Activated CD4-positive, alpha-beta T cell treated with anti-CD3 and anti-CD28 coated beads, Interleukin-2, amount 50 U/mL, for 48 hours (primary cell): ENCODE measurements at regions not wholly inside any gene's neighbourhood (a gene's known extent, or its start where the extent isn't known, plus 50 kb on each side); places are given as distances from the start of the nearest gene placed in this dataset.

ENCODE experiments used
- DNase-seq, 2 experiments: peaks; one replicate each; pipeline ENCODE4 v3.0.0-alpha.2; 2020

DNA sequence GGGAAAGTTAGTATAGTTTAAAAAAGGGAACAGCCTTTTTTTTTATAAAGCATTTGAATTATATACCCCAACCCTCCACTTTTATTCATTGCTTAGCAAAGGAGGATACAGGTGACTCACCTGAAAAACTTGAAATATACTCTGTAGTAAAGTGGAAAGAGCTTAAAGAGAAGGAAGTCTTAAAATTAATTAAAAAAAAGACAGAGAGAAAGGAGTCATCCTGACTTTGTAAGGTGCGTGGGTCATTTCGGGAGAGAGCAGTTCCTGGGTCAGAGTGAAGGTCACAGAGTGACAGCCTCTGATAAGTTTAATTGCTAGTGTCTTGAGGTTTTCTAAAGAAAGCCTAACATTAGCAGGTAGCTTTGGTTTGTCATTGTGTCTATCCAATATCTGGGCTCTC lies 310.3 kb downstream of the KLF5 start:
- DNase-seq, result no peak

DNA sequence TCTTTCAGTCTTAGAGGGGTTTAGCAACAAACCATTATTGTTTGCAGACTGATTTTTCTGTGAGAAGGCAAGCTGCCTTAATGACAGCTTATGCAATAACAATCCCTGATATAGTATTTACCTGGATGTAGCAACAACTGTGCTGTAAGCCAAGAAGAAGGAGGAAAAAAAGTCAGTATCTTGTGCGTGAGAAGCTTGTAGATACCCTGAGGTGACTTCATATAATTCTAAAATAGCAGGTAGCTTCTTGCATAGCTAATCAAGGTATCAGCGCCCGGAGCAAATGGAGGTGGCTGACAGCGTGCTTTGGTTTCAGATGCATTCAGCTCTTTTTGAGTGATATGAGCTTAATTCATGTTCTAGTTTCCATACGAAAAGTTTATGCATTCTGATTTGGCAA lies 309.8 kb downstream of the KLF5 start:
- DNase-seq, result no peak

DNA sequence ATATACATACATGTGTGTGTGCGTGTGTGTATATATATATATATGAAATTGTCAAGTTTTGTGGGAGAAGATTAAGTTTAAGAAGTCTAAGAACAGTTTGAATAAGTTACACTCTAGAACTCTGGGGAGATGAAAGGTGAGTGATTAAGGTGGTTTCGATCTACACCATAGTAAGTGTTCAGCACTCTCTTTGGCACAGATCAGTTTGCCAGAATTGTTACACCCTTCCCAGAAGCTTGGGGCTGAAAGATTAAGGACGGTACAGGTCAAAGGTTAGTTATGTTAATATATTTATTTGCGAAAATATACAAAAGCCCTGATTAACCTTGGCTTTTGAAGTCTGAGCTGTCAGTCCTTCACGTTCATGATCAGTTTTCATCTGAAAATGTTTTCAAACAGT lies 309.1 kb downstream of the KLF5 start:
- no peak for DNase-seq

DNA sequence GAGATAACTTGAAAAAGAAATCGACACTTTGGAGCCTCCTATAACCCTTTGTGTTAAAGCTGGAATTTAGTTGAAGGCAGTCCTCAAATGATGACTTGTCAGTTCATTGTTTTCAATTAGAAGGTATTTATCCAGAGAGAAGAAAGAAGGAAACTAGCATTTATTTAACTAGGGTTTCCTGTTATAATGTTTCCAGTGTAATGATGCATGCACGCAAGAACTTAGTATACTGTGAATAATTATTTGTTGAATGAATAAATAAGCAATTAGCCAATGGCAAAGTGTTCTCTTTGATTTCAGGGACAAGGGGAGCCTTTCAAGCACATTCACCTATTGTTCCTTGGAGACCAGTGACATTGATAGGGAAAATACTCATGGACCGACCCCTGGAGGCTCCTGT lies 307.4 kb downstream of the KLF5 start:
- no peak for DNase-seq

DNA sequence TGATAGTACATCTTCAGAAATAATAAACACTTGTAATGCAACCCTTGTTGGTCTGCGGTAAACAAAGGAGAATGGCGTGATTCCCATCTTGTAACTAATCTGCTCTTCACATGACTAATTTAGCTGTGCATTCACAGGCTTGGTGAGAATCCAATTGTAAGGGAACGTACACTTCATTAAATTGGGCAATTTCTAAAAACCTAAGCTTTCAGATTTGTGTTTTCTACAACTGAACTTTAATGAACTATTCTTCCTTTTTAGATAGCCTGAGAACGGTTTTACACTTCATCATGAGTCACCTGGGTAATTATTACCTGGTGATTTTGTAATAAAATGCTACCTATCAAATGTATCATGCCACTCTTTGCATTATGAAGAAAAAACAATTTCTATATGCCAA lies 306.9 kb downstream of the KLF5 start:
- DNase-seq, result no peak

DNA sequence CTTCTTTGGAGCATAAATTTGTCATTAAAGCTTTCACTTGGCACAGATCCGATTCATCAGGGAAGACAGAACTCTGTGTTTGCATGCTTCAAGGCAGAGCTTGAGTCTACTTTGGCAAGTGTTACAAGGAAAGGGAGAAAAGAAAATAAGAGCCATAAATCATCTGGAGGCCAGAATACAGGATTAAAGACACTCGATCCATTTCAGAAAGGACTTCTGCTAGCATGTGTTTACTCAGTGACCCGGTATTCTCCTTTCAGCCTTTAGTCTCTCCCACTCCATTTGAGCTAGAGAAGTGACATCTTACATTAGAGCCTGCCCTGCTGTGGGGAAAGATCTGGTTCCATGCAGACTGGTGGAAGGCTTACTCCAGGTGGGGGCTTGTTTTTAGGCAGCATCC lies 306.4 kb downstream of the KLF5 start:
- DNase-seq, result no peak

DNA sequence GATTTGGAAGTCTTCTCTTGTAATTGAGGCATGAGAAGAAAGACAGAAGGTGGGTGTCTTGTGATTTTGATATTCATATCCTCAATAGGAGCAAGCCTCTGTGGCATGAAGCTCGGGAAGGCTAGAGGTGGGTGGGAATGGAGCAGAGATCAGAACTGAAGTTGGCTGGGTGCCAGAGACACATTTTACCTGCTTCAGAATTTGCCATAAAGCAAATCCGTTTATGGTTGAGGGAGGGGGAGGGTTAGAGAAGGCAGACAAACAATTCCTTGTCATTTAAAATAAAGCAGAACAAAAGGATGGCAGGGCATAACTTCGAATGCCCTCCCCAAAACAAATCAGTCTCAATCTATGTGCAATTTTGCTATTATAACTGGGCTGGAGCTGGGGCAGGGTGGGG lies 305.9 kb downstream of the KLF5 start:
- DNase-seq, result no peak

DNA sequence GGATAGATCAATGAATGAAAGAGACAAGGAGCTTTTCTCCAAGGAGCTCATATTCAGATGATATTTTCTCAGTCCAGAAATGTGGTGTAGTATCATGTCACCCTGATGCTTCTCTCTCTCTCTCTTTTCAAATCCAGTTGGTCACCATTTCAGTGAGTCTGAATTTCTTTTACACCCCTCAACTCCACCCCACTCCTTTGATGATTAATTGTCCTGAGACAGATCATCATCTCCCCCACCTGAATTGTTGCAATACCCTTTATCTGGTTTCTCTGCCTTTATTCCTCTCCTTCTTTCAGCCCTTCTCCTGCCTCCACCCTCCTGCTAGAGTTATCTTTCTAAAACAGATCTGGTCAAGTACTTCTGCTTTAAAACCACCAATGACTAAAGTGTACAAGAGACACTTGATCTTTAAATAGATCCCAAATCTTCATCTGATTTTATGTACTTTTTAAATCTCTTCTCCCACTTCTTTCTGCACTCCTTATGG lies 299.8 kb downstream of the KLF5 start:
- DNase-seq, result no peak

DNA sequence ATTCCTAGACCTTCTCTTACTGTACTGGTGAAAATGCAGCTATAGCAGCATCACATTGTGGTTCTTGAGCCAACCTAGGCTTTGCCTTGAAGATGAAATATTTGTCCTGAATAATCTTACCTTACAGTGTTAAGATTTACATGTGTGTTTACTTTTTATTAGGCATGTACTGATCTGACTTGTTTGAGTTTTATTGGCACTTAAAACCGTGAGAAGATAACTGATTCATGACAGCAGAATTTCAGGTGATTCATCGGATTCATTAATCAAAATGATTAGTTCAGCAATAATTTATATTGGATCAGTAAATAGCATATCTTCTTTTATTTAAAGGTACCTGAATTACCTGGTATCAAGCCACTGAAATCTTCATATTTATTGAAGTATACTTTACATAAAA lies 296.3 kb downstream of the KLF5 start:
- DNase-seq, result no peak

DNA sequence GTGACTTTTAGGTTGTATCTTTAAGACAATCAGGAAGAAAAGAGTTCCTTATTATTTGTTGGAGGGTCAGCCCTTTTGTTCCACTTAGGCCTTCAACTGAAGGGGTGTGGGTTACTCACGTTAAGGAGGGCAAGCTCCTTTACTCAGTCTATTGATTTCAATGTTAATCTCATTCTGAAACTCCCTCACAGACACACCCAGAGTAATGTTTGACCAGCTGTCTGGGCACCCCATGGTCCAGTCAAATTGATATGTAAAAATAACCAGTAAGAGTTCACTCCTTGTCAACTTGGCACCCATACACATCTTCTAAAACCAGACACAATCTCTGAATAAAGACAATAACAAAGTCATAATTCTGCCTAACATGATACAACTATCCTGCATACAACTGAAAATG lies 292.9 kb downstream of the KLF5 start:
- no peak for DNase-seq

DNA sequence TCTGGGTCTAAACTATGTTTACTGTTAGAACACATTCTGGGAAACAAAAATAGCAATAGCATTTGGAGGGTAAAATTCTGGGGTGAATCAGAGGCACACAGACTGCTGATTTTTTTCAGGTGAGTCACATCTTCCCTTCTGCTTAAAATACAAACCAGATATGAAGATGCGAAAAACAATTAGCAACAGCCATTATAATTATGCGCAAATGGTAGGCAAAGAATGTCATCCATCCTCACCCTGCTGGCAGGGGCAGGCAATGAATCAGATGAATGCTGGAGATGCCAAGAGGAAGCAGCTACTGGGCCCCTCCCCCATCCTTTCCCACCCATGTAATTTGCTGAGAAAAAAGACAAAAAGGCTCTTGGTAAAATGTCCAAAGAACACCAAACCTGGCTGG lies 282.9 kb downstream of the KLF5 start:
- DNase-seq, result no peak

DNA sequence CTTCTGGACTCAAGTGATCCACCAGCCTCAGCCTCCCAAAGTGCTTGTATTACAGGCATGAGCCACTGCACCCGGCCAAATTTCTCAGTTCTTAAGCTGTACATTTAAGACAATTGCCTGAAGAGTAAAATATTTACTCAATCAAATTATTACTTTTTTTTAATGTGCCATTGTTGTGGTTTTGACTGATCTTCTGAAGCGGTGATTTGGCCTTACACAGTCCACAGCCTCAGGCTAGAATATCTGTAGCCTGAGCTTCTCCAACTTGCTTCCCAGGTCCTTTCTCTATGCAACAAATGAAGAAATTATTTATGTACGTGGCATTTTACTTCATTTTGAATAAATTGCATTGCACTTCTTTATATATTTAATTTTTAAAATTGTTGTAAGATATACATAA lies 281.3 kb downstream of the KLF5 start:
- no peak for DNase-seq

DNA sequence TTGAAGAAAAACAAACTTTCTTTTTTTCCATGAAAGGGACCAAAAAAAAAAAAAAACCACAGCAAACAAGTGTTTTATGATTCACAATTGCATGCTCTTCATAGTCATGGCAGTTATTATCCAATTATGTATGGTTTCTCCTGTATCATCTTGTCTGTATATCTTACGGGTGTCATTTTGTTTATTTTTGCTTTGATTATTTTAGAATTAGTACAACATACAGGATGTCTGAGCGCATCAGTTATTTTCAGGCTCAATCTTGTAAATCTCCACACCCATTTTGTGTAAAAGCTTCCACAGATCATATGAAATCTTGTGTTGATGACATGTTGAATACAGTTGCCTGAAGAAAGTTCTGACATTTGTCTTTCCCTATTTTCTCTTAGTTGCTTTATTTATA lies 280.3 kb downstream of the KLF5 start:
- no peak for DNase-seq

DNA sequence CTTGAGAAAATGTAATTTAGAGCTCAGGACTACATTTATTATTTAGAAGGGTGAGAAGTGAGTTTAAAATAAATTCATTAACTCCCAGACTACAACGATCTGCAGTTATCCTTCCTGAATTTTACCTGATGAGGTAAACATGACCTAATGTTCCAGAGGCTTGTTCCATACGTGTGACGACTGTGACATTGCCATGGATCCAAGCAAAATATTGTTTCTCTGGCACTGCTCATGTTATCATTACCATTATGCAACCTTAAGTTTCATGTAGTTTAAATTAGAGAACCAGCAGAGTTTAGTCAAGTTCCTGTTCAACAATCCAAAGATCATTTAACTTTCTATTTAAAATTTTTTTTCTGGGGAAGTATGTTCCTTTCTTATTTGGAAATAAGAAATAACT lies 279.6 kb downstream of the KLF5 start:
- DNase-seq, result no peak

DNA sequence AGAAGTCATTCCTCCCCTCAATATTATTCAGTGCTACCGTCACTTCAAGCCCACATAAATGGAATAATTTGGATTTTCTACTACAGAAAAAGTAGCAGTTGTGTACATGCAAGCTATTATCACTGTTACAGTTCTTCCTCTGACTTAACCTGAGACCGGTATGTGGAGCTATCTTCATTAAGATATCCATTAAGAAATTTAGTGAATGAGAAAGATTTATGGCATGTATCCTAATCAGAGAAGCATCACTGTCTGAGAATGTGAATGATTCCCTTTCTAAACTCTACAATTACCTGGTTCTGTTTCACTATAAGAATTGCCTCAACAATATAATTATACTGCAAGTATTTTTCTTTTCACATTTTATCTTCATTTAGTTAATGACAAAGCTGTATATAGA lies 278.7 kb downstream of the KLF5 start:
- DNase-seq, result no peak

DNA sequence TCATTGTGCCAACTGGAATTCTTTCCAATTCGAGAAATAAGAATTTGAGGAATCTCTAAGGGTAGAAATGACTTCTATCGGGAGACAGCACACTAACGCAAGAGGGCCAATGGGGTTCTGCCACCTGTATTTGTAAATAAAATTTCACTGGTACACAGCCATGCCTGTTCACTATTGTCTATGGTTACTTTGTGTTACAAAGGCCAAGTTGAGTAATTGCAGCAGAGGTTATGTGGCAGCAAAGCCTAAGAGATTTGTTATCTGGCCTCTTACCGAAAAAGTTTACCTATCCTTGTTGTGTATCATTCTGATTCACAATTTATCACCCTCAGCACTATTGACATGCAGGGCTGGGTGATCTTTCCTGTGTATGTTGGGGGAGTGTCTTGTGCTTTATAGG lies 278.0 kb downstream of the KLF5 start:
- DNase-seq, result no peak

DNA sequence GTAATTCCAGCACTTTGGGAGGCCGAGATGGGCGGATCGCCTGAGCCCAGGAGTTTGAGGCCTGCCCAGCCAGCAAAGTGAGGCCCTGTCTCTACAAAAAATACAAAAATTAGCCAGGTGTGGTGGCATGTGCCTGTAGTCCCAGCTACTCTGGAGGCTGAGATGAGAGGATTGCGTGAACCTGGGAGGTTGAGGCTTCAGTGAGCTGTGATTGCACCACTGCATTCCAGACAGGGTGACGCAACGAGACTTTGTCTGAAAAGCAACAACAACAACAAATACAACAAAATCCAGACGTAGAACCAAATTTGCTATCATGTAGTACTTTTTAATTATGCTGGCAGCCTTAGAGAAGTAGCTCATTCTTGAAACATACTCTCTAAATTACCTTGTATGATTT lies 277.1 kb downstream of the KLF5 start:
- no peak for DNase-seq

DNA sequence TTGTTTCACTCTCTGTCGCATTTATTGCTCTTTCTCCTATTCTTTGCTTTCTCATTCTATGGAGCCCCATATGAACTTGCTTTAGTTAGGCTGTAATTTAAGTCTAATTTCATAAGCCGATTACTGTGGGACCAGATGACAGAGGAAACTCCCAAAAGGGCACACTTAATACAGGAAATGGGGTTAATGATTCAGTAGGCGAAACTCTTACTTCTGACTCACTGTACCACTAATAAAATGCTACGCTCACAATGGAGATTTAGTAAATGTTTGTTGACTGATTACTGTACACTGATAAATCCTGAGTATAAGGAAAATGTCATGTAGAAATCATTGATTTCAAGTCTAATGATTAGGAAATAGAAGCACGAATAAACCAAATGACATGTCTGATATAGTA lies 276.4 kb downstream of the KLF5 start:
- no peak for DNase-seq

DNA sequence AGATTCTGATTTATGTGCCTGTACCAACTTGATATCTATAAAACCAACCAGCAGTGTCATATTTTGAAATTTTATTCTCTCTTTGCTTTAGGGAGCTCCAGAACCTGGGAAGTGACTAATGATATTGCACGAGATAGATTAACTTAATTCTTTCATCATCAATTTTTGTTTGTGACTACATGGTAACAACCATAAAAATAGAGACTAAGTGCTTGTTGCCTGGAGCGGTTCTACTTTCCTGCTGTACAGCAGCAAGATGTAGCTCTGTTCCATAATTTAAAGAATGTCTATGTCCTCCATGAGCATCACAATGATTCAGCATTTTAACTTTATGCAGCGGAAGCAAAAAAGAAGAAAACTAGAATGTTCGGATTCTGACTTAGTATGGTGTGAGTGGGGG lies 275.6 kb downstream of the KLF5 start:
- DNase-seq, result no peak

DNA sequence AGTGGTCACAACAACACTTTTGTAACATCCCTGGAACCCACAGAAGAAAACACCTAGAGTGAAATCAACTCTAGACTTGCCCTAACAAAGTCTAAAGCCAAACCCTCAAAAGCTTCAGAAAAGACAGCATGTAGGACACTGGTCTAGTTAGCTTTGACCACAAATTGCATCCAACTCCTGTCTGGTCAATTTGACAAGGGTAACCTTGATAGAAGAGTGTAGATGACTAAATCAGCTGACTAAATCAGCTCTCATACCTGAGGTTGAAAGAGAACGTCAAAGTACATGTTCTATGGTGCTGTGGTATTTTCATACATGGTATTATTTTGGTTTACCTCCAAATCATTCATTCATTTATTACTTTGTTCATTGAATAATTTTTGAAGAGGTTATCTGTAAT lies 272.8 kb downstream of the KLF5 start:
- DNase-seq, result no peak

DNA sequence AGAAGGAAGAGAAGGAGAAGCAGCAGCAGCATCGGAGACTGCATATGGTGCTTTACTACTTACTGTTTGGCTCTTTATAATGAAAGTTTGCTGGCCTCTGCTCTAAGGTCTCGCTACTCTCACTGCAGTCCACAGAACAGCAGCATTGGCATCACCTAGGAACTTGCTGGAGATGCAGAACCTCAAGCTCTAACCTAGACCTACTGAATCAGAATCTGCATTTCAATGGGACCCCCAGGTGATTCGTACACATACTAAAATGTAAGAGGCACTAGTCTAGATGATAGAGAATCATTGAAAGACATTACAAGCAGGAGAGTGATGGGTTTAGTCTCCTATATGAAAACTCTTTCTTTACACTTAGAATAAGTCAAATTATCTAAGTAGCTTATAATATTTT lies 270.6 kb downstream of the KLF5 start:
- DNase-seq, result no peak

DNA sequence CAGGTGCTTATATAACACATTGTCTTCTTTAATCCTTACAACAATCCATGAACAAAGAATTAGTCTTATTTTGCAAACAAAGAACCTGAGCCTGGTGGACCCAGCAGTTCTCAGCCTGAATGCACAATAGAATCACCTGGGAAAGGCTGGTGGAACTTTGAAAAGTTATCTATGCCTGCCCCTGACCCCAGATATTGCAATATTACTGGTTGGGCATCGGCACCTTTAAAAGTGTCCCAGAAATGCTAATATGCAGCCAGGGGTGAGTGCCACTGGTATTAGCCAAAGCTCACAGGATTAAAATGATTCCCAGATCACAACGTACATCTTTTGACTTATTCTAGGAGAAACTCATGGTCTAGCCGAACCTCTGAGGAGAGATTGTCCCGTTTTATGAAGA lies 268.8 kb downstream of the KLF5 start:
- no peak for DNase-seq

DNA sequence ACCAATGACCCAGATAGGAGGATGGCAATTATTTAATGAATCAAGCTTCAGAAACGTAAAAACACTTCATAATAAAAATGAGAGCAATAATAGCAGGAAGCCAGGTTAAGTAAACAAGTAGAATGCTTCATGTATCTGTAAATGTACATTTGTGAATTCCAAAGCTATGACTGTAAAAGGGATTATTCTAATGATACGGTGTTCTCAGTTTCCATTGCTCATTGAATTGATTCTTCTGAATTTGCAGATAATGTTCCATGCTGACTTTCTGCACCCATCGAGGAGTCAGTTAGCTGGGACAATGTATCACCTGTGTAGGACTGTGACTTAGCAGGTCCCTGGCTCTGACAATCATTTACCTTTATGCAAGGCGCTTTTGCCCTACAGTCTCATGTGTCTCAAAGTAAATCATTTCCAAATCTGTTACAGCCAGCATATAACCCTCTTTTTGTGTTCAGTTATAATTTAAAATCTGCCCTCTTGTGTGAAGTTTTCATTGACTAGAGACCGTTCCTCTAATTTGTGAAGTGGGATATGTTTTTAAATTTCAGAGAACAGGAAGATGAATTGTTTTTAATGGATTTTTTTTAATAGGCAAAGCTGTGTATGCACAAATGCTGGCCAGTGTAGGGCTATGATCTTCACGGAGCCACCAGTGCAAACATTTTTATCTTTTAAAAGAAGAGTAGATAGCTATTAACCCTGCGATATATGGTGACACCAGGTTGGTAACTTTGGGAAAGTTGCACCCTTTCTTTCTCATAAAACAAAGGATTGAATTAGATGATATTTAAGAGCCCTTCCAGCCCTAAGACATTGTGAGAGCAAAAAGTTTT lies 267.1 kb downstream of the KLF5 start:
- DNase-seq, result no peak

DNA sequence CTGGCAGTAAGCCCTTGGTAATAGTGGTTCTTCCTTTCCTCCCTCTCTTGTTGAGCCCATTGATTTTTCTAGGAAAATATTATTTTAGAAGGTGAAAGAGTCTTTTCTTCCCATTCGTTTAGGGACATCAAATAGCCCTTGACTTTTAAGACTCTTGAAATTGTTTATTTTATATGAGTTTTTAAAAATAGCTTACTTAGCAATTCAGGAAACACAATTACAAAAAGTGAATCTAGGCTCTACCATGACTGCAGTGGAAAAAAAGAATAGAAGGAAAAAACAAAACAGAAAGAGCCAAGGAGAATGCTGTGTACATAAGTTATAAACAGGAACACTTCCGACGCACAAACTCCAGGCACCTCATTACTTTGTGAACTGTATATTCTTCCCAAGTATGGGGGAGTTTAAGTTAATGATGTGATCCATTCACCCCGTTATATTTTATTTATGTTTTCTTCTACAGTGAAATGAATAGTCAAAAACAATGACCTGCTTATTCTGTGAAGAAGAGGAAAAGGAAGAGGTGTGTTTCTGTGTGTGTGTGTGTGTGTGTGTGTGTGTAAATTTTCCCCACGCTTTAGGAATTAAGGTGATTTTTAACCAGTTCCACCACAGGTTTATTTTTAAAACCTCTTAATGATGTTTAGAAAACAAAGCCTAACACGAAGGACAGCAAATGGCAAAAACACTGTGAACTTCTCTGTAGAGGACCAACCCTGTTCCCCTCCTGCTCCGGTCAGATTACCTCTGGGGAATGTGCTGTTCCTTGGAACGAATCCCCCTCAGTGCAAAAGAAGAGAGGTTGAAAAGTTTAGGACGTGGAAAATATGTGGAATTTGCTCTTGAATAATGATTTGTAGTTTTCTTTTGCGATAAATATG lies 266.3 kb downstream of the KLF5 start:
- no peak for DNase-seq
